IPS-18c (cell line): ENCODE measurements at regions not wholly inside any gene's neighbourhood (a gene's known extent, or its start where the extent isn't known, plus 50 kb on each side); places are given as distances from the start of the nearest gene placed in this dataset.

Experiments used
- H3K4me3 ChIP-seq: 2 replicates; pipeline ENCODE4 v1.7.0; 2013; ENCODE audit warnings: low read depth, mild to moderate bottlenecking, low read length, moderate library complexity; ENCODE audit not compliant: insufficient read depth
- H3K9me3 ChIP-seq: one replicate; pipeline ENCODE4 v1.6.1; 2013; ENCODE audit warnings: mild to moderate bottlenecking, low read length, moderate library complexity; ENCODE audit not compliant: control insufficient read depth, insufficient read depth

DNA sequence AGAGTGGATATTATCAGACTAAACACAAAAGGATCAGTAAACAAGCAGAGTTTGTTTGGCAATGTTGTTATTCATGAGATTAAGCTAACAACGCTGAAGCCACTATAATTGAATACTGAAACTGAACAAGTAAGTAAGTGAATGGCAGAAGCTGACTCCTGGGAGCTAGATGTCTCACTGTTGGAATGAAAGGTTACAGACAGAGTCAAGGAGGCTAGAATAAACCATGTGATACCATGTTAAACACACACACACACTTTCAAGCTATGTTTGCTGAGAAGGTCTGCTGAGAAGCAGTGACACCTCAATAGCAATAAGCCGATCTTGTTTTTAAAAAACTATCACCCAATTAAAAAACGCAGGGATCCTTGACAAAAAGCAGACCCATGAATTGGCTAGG lies 1609.4 kb upstream of the MIR17HG start:
- Histone ChIP-seq H3K4me3 (no peak overlapping the region), H3K9me3 (no peaks in the 10 kb centered on the region)

DNA sequence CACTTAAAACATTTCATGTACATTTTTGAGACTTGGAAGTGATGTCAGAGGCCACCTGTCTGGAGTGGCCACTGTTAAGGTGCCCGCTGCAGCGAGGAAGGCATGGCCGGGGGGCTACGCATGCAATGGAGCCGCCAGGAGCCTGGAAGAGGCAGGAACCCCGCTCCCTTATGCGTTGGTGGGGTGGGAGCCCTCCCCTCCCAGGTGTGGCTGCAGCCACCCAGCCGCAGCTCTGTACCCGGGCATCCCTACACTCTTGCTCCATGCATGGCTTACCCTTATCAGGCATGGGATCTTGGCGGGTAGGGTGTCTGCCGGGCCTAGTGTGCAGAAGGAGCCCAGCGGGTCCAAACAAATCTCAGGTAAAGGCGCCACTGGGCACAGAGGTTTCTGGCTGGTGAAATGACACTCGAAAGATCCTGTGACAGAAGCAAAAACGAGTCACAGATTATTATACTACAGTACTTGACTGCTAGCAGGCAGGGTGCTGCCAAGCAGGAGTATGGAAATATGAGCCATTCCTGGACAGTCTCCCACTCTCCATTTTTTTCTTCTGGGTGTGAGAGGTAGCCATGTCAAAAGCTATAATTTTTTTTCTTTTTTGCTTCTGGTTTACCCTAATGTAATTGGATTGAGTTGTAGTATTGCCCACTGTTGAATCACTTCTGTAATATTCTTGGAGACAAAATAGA lies 1606.3 kb upstream of the MIR17HG start:
- Histone ChIP-seq H3K4me3 (no peak overlapping the region), H3K9me3 (no peaks in the 10 kb centered on the region)

DNA sequence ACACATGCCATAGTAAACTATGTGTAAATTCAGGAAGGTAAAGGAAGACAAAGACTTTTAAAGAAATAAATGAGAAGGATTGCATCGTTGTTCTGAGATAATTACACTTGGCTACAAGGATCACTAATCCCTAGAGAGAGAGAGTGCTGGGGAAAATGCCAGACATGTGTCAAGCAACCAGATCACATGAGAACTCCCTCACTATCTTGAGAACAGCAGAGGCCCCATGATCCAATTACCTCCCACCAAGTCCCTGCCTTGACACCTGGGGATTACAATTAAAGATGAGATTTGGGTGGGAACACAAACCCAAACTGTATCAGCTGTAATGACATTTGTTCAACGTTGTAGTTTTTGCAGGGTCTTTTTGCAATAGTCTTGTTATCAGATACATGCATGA lies 1600.9 kb upstream of the MIR17HG start:
- Histone ChIP-seq H3K9me3 (no peaks in the 10 kb centered on the region), H3K4me3 (no peak overlapping the region)

DNA sequence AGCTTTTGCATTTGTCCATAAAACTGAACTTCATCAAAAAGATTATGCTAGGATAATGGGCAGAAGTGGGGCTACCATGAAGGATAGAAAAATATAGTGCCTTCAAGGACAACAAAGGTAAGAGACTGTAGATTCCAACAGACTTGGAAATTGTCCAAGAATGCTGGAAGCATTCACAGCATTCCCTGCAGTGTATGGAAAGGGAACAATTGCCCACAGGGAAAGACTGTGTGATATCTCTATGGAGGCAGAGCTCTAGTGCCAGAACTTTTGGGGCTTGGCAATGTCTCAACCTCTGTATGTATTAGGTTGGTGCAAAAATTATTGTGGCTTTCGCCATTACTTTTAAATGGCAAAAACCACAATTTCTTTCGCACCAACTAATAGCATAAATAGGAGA lies 1598.8 kb upstream of the MIR17HG start:
- H3K9me3 ChIP-seq = no peaks in the 10 kb centered on the region
- no peak overlapping the region for H3K4me3 ChIP-seq

DNA sequence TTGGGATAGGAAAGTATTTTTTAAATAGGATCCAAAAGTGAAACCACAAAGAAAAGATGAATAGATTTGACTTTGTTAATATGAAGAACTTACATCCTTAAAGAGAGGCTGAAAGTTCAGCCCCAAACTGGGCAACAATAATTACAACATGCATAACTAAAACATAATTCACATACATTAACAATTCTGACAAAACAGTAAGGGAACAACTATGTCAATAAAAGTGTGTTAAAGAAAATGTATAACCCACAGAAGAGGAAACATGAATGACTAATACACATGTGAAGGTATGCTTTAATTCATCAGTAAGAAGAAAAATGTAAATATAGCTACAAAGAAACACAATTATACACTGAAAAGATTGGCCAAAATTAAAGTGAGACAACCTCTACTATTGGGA lies 1597.6 kb upstream of the MIR17HG start:
- no peak overlapping the region for H3K4me3 ChIP-seq
- H3K9me3 ChIP-seq = no peaks in the 10 kb centered on the region

DNA sequence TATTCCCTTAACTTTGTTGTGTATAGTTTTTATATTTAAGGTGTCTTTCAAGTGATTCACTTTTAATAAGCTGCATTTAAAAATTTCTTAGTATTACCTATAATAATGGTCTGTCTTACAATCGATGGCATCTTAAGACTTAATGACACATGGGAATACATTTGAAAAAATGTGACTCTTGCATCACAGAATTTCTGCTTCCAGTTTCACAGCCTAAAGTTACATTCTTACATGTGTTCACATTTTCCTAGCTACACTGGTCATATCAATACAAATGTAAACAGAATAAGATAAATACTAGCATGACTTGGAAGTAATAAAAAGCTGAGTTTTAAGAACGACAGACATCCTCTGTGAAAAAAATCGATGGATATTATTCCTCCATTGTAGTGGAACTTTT lies 1597.1 kb upstream of the MIR17HG start:
- H3K4me3 ChIP-seq = no peak overlapping the region
- H3K9me3 ChIP-seq = no peaks in the 10 kb centered on the region

DNA sequence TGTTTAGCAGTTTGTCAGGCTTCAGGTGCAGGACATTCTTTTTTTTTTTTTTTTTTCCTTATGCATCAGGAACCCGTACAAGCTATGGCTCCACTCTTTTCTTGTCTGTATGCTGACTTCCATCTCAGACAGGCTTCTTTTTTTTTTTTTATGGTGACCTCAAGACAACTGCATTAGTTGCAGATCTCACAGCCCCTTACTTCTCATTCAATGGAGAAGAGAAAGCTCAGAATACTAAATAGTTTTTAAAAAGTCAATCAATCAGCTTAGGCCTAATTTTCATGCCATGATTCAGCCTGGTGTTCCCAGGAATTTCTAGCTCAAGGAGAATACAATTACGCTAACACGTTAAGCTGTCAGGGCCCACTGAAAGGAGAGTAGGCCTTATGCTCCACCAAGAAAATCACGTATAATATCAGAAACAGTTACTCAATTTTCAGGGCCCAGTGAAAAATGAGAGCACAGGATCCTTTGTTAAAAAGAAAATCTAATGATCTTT lies 1596.0 kb upstream of the MIR17HG start:
- no peaks in the 10 kb centered on the region for H3K9me3 ChIP-seq
- no peak overlapping the region for H3K4me3 ChIP-seq

DNA sequence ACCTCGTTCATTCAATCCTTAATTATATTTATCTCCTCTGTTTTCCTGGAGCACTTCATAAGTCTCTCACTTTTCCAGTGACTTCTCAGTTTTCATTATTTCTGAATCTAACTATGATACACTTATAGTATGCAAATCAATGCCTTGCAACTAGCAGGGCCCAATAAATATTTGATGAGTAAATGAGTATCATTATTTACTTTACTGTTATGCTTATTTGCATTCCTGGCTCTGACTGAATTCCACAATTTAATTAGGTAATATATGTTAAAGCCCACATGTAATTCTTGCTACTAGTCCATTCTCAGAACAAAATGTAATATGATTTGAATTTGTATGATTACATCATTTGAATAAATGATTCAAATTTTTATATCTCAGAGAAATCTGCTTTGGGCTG lies 1595.1 kb upstream of the MIR17HG start:
- no peak overlapping the region for H3K4me3 ChIP-seq
- no peaks in the 10 kb centered on the region for H3K9me3 ChIP-seq

DNA sequence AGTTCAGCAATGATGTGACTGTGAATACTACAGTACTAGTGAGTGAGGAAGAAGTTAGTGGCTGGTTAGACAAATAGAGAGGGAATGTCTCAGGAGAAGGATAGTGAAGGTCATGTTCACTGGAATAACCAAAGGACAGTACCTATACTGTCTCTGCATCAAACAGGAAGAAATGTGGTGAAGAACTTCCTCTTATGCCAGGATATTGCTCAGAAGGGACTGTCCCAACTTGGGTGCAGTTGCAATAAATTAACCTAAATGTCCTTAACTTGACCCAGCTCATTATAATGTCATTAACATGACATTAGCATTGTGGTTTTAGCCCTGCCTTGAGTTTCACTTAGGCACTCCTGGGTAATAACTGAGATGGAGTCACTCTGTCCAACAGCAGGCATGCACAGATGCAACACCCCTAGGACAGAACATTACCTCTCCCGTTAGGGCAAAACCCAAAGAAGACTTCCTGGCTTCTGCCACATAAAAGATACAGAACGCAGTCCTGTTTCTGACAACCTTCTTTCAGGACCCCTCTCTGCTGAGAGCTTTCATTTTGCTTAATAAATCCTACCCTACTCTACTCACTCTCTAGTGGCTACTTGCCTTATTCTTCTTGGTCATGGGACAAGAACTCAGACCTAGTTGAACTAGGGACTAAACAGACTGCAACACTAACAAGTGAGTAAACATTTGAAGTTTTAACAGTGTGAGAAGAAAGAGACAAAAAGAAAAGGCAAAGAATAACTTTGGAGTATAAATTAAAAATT lies 1591.6 kb upstream of the MIR17HG start:
- H3K9me3 ChIP-seq = no peaks in the 10 kb centered on the region
- no peak overlapping the region for H3K4me3 ChIP-seq

DNA sequence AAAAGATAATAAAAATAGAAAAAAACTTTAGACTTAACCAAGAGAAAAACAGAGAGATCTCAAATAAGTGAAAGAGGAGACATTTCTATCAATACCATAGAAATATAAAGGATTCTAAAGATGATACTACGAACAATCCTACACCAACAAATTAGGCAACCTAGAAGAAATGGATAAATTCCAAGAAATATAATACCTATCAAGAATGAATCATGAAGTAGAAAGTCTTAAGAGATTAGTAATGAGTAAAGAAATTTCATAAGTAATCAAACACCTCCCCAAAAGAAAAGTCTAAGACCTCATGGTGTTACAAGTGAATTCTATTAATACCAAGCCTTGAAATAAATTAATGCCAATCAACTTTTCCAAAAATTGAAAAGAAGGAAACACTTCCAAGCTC lies 1584.5 kb upstream of the MIR17HG start:
- no peaks in the 10 kb centered on the region for H3K9me3 ChIP-seq
- no peak overlapping the region for H3K4me3 ChIP-seq

DNA sequence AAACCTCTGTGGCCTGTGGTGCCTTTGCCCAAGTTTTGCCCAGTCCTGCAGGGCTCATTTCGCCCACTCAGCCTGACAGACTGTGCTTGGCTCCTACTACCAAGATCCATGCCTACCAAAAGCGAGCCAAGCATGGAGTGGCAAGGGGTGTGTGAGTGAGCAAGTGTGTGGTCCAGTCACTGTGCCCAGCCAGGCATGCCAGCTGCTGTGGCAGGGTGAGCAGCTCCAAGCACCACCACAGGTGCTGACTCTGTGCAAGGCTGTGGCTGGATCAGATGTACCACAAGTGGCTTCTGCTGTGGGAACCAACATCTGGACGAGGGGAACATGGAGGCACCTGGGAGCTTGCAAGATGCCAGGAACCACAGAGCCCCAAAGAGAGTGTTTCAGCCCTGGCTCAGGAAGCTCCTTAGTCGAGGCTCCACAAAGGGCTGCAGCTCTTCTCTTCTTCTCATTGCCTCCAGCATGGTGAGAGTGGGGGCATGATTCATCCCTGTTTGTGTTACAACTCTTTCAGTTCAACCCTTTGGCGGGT lies 1564.2 kb upstream of the MIR17HG start:
- H3K4me3 ChIP-seq = no peak overlapping the region
- no peaks in the 10 kb centered on the region for H3K9me3 ChIP-seq

DNA sequence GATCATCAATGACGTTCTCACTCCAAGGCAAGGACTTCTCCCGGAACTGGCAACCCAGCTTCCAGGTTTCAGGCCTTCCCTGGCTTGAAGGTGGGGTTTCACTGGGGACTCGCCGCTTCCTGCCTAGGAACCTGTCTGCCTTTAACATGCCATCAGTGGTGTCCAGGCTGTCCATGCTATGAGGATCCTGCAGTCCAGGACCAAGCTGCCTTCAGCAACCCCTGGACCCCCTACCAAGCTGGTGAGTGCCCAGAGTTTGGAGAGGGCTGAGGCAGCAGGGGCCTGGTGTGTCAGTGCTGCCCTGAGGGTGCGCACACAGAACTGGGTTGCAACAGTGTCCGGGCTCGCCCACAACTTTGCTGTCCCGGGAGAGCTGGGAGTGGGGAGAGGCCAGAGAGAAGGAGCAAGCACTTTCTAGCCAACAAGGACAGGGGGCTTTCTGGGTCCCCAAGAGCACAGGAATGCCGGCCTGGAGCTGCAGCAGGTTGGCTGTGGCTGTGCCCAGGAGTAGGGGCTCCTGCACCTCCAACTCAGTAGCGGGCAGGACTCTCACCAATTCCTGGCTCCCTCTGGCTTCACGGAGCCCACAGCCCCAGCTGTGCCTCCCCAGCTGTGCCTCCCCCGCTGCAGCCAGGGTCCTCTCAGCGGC lies 1563.2 kb upstream of the MIR17HG start:
- Histone ChIP-seq H3K4me3 (no peak overlapping the region), H3K9me3 (no peaks in the 10 kb centered on the region)

DNA sequence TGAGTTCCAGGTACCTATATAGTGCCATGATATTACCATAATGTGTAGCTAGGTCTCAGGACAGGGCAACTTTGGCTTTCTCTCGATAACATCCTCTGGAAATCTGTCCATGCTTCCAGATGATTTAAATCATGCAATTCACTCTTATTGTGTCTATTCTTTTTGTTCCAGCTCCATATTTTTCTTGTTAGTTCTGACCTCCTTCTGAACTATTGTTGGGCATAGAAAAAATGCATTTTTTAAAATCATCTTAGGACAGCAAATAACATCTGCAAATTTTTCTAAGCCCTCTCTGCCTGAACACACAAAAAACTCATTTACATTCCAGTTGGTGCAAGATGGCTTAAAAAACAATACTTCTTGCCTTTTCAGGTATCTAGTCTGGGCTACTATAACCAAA lies 1561.0 kb upstream of the MIR17HG start:
- Histone ChIP-seq H3K4me3 (no peak overlapping the region), H3K9me3 (no peaks in the 10 kb centered on the region)

DNA sequence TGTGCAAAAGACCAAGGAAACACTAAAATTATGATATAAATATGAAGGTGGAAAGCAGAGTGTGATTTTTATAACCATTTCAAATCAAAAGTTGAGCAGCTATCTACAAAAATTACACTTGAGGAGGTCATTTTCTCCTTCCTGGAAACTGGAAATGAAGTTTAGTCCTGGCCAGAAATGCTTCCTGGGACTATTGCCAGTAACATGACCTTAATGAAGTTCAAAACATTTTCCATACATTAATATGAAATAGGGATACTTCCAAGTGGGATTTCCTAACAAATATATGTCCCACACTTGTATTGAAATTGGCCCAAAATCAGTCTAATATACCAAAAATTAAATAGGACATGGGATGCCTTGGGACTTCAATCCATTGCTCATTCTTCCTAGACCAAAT lies 1556.8 kb upstream of the MIR17HG start:
- H3K9me3 ChIP-seq = no peaks in the 10 kb centered on the region
- H3K4me3 ChIP-seq = no peak overlapping the region

DNA sequence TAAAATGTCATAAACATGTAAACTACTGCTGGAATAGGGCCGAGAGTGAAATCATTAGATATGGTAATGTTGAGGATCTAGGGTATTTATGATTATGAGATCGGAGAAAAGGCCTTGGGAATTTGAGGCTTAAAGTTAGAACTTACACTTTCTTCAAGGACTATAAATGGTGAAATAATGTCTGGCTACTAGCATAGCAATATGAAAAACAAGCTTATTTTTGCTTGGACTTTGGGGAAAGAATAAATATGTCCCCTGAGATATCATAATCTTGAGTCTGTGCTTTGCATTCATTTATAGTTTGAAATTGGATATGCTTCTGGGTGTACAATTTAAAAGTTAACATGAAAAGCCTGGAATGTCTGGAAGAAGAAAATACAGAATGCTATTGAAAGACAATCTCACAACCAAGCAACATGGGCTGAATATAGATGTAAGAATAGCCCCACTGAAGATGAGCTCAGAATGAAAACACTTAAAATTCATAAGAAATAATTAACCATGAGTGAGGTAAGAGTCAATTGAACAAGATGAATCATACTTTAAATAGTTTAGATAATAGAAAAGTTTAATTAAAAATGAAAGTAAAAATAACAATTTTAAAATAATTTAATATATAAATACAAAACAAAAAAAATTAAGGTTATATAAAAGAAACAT lies 1555.4 kb upstream of the MIR17HG start:
- Histone ChIP-seq H3K4me3 (no peak overlapping the region), H3K9me3 (no peaks in the 10 kb centered on the region)

DNA sequence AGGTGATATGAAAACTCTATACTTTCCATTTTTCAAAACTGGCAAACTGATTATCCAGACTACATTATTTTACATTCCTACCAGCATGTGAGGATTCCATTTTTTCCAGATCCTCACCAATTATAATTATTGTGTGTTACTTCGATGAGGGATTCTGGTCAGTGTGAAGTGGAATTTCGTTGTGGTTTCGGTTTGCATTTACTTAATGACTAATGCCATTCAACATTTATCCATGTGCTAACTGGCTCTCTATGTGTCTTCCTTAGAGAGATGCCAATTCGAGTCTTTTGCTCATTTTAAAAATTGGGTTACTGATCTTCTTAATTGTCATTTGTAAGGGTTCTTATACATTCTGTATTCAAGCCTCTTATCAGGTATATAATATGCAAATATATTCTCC lies 1551.3 kb upstream of the MIR17HG start:
- Histone ChIP-seq H3K4me3 (no peak overlapping the region), H3K9me3 (no peaks in the 10 kb centered on the region)

DNA sequence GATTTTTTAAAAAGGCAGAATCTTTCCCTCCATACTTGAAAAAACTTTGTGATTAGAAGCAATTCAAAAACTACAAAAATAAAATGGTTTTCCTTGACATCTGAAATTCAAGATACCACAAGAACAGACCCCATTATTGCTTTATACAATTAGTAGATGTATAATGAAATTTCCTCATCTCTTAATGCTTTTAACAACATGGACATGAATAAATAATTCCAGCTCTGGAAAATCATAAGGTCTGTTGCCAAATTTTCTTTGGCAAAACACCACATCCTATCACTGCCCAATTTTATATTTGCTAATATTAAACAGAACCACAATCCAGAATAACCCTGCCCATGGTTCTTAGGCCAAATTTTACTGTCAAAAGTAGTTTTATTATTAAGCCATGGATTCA lies 1543.6 kb upstream of the MIR17HG start:
- no peak overlapping the region for H3K4me3 ChIP-seq
- H3K9me3 ChIP-seq = no peaks in the 10 kb centered on the region
